DND-41 (cell line): ENCODE measurements at regions not wholly inside any gene's neighbourhood (a gene's known extent, or its start where the extent isn't known, plus 50 kb on each side); places are given as distances from the start of the nearest gene placed in this dataset.

ENCODE experiments used
- ATAC-seq: fragments of 200-7000 bp; cut with Tn5 transposase; 3 replicates; pipeline ENCODE4 v1.9.1; 2021; ENCODE audit warnings: low read depth; ENCODE audit not compliant: insufficient read depth
- DNase-seq: peaks from one replicate; pipeline ENCODE4 v3.0.0-alpha.2; 2020
- H2AFZ ChIP-seq: 2 replicates; pipeline ENCODE4 v1.6.0; 2012; ENCODE audit warnings: low read depth, low read length
- H3K27ac ChIP-seq: 2 replicates; pipeline ENCODE4 v1.5.1; 2012; ENCODE audit warnings: low read length, inconsistent platforms
- H3K27me3 ChIP-seq: fragments of 200-600 bp; sonication (generic); 2 replicates; pipeline ENCODE4 v1.6.0; 2012; ENCODE audit warnings: low read length, mild to moderate bottlenecking, inconsistent platforms; ENCODE audit not compliant: insufficient read depth, poor library complexity
- H3K36me3 ChIP-seq: 2 replicates; pipeline ENCODE4 v1.5.1; 2012; ENCODE audit warnings: low read length, inconsistent platforms; ENCODE audit not compliant: insufficient read depth
- H3K4me1 ChIP-seq: 2 replicates; pipeline ENCODE4 v1.5.1; 2012; ENCODE audit warnings: mild to moderate bottlenecking, low read length; ENCODE audit not compliant: insufficient read depth
- H3K4me2 ChIP-seq: 2 replicates; pipeline ENCODE4 v1.6.0; 2012; ENCODE audit warnings: mild to moderate bottlenecking, moderate library complexity, low read length, inconsistent platforms; ENCODE audit not compliant: insufficient read depth
- H3K4me3 ChIP-seq, 2 experiments: fragments of 200-600 bp in 1 of 2; shearing (Covaris generic) in 1 of 2; 2 replicates each; pipeline ENCODE4 v1.5.1; 2012 to 2016; ENCODE audit warnings: inconsistent platforms in 2 of 2, low read length in 2 of 2, mild to moderate bottlenecking in 2 of 2, low read depth in 1 of 2, moderate library complexity in 1 of 2
- H3K79me2 ChIP-seq: 2 replicates; pipeline ENCODE4 v1.6.0; 2012; ENCODE audit warnings: low read length, inconsistent platforms; ENCODE audit not compliant: insufficient read depth
- H3K9ac ChIP-seq: 2 replicates; pipeline ENCODE4 v1.6.0; 2012; ENCODE audit warnings: low read depth, mild to moderate bottlenecking, inconsistent platforms, low read length, moderate library complexity
- H3K9me3 ChIP-seq: 2 replicates; pipeline ENCODE4 v1.5.1; 2012; ENCODE audit warnings: low read length, moderate library complexity, mild to moderate bottlenecking, inconsistent platforms; ENCODE audit not compliant: insufficient read depth, severe bottlenecking
- H4K20me1 ChIP-seq: 2 replicates; pipeline ENCODE4 v1.6.0; 2012; ENCODE audit warnings: low read length; ENCODE audit not compliant: insufficient read depth
- CTCF ChIP-seq: IDR thresholded peaks from 2 replicates; pipeline ENCODE4 v1.5.1; 2012; ENCODE audit warnings: borderline replicate concordance, low read length, moderate library complexity, mild to moderate bottlenecking; ENCODE audit not compliant: poor library complexity, severe bottlenecking; ENCODE audit errors: extremely low read depth
- EZH2 ChIP-seq: IDR thresholded peaks from 3 replicates; pipeline ENCODE4 v1.6.1; 2012; ENCODE audit warnings: borderline replicate concordance, low read depth, mild to moderate bottlenecking, moderate library complexity, low read length, inconsistent platforms; ENCODE audit not compliant: severe bottlenecking

- Histone ChIP-seq H3K4me2 (no peak overlapping the region), H4K20me1 (no peaks in the 10 kb centered on the region), H3K36me3 (no peaks in the 10 kb centered on the region), H3K4me3 (no peak overlapping the region), H3K79me2 (no peaks in the 10 kb centered on the region), H3K9me3 (no peaks in the 10 kb centered on the region), H3K9ac (no peak overlapping the region), H3K27ac (no peak overlapping the region), H2AFZ (no peak overlapping the region), H3K27me3 (no peaks in the 10 kb centered on the region), H3K4me1 (no peaks in the 10 kb centered on the region)
- ATAC-seq (no peak), DNase-seq (no peak)
- TF ChIP-seq EZH2 (no peak), CTCF (no peak)
These were observed 210.1 kb upstream of the FUT9 start for GRCh38 chr6:95805699-95806098.

- Histone ChIP-seq H4K20me1 (no peaks in the 10 kb centered on the region), H3K9me3 (no peaks in the 10 kb centered on the region), H3K4me1 (no peaks in the 10 kb centered on the region), H3K27ac (no peak overlapping the region), H3K4me2 (no peak overlapping the region), H2AFZ (no peak overlapping the region), H3K79me2 (no peaks in the 10 kb centered on the region), H3K9ac (no peak overlapping the region), H3K27me3 (no peaks in the 10 kb centered on the region), H3K4me3 (no peak overlapping the region), H3K36me3 (no peaks in the 10 kb centered on the region)
- no peak for DNase-seq
- no peak for ATAC-seq
- TF ChIP-seq EZH2 (no peak), CTCF (no peak)
These were observed 200.3 kb upstream of the FUT9 start for GRCh38 chr6:95815389-95816056.

GRCh38 chr6:95819461-95819860 lies 196.3 kb upstream of the FUT9 start:
- no peaks in the 10 kb centered on the region for H3K27me3 ChIP-seq
- no peak overlapping the region for H3K4me3 ChIP-seq
- H3K9ac ChIP-seq, result no peak overlapping the region
- no peak for ATAC-seq
- H4K20me1 ChIP-seq, result no peaks in the 10 kb centered on the region
- H3K4me1 ChIP-seq, result no peaks in the 10 kb centered on the region
- TF ChIP-seq EZH2 (no peak), CTCF (no peak)
- H3K36me3 ChIP-seq, result no peaks in the 10 kb centered on the region
- H2AFZ ChIP-seq, result no peak overlapping the region
- no peaks in the 10 kb centered on the region for H3K79me2 ChIP-seq
- DNase-seq, result no peak
- no peak overlapping the region for H3K27ac ChIP-seq
- no peaks in the 10 kb centered on the region for H3K9me3 ChIP-seq
- no peak overlapping the region for H3K4me2 ChIP-seq
